Fibroblast of lung (primary cell): ENCODE measurements at regions not wholly inside any gene's neighbourhood (a gene's known extent, or its start where the extent isn't known, plus 50 kb on each side); places are given as distances from the start of the nearest gene placed in this dataset.
A peak's percentile ranks its signal among the peaks of the same experiment; 100 is the strongest.

Experiments
- DNase-seq, 2 donors: peaks; one replicate each; pipeline versions ENCODE4 v3.0.0 to v3.0.0-alpha.2; 2010; ENCODE audit warnings: low read depth in 2 of 2
- H2AFZ ChIP-seq: 2 replicates; pipeline ENCODE4 v1.5.1; 2012; ENCODE audit warnings: low read length, control low read depth, inconsistent platforms
- H3K27ac ChIP-seq: 2 replicates; pipeline ENCODE4 v1.5.1; 2011; ENCODE audit warnings: low read length, control low read depth; ENCODE audit not compliant: insufficient read depth
- H3K27me3 ChIP-seq: 2 replicates; pipeline ENCODE4 v1.5.1; 2011; ENCODE audit warnings: mild to moderate bottlenecking, low read length; ENCODE audit not compliant: control insufficient read depth, insufficient read depth
- H3K36me3 ChIP-seq: 2 replicates; pipeline ENCODE4 v1.5.1; 2011; ENCODE audit warnings: low read length; ENCODE audit not compliant: control insufficient read depth, insufficient read depth
- H3K4me1 ChIP-seq: 2 replicates; pipeline ENCODE4 v1.5.1; 2011; ENCODE audit warnings: low read length; ENCODE audit not compliant: control insufficient read depth, insufficient read depth; ENCODE audit errors: extremely low read depth
- H3K4me2 ChIP-seq: 2 replicates; pipeline ENCODE4 v1.5.1; 2011; ENCODE audit warnings: low read length, control low read depth; ENCODE audit not compliant: insufficient read depth; ENCODE audit errors: extremely low read depth
- H3K4me3 ChIP-seq, 4 experiments: fragments of 200-600 bp in 1 of 4; sonication (generic) in 1 of 4; replicated peaks in 1 of 4; 2 replicates each; pipeline ENCODE4 v1.5.1; 2011 to 2016; ENCODE audit warnings: low read length in 4 of 4, low read depth in 3 of 4, mild to moderate bottlenecking in 3 of 4, control low read depth in 2 of 4, inconsistent platforms in 1 of 4, mixed read lengths in 1 of 4; ENCODE audit not compliant: insufficient read depth in 1 of 4; ENCODE audit errors: control extremely low read depth in 1 of 4
- H3K79me2 ChIP-seq: 2 replicates; pipeline ENCODE4 v1.5.1; 2012; ENCODE audit warnings: mild to moderate bottlenecking, low read length, inconsistent platforms; ENCODE audit not compliant: control insufficient read depth, insufficient read depth
- H3K9ac ChIP-seq: 2 replicates; pipeline ENCODE4 v1.5.1; 2011; ENCODE audit warnings: mild to moderate bottlenecking, low read length, control low read depth; ENCODE audit not compliant: insufficient read depth
- H3K9me3 ChIP-seq: 2 replicates; pipeline ENCODE4 v1.5.1; 2012; ENCODE audit warnings: low read depth, low read length; ENCODE audit not compliant: control insufficient read depth, insufficient read depth
- H4K20me1 ChIP-seq: 2 replicates; pipeline ENCODE4 v1.5.1; 2011; ENCODE audit warnings: low read length; ENCODE audit not compliant: control insufficient read depth, insufficient read depth; ENCODE audit errors: extremely low read depth
- EZH2 ChIP-seq: IDR thresholded peaks from 2 replicates; pipeline ENCODE4 v1.5.1; 2012; ENCODE audit warnings: low read length, control low read depth, mild to moderate bottlenecking; ENCODE audit errors: missing control alignments
- TF ChIP-seq, protein P1 (sequence below), 2 donors: IDR thresholded peaks in 1 of 2; conservative IDR thresholded peaks in 1 of 2; 1 replicate in 1 of 2; 2 replicates in 1 of 2; pipeline ENCODE4 v1.5.1; 2011 to 2012; ENCODE audit warnings: low read length in 2 of 2, control low read depth in 1 of 2, inconsistent platforms in 1 of 2, low read depth in 1 of 2, mild to moderate bottlenecking in 1 of 2

DNA sequence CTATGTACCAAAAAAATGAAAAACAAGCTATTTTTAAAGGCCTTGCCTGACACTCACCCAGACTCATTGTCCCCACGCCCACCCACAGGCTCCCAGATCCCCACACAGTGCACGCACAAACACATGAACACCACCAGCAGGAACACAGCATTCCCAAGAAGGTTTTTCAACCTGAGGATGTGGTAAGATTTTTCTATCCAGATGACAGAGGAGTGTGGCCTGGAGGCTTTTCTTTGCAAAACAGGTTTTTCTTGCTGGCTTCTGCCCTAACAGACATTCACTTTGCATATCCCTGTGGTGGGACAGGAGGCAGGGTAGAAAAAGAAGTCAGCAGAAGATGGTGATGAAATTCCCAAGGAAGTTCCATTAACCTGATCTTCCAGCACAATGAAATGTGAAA is 97.8 kb downstream of the KLF12 start:
- Histone ChIP-seq H3K9me3 (no peaks in the 10 kb centered on the region), H3K27ac (no peak overlapping the region), H2AFZ (no peak overlapping the region), H3K27me3 (no peaks in the 10 kb centered on the region), H3K36me3 (no peaks in the 10 kb centered on the region), H3K4me1 (no peaks in the 10 kb centered on the region), H4K20me1 (no peaks in the 10 kb centered on the region), H3K4me2 (no peak overlapping the region), H3K4me3 (no peak overlapping the region), H3K79me2 (peaks cover 6% of the 10 kb centered on the region), H3K9ac (no peak overlapping the region)
- no peak for DNase-seq
- TF ChIP-seq EZH2 = no peak
- TF ChIP-seq, protein P1, sequence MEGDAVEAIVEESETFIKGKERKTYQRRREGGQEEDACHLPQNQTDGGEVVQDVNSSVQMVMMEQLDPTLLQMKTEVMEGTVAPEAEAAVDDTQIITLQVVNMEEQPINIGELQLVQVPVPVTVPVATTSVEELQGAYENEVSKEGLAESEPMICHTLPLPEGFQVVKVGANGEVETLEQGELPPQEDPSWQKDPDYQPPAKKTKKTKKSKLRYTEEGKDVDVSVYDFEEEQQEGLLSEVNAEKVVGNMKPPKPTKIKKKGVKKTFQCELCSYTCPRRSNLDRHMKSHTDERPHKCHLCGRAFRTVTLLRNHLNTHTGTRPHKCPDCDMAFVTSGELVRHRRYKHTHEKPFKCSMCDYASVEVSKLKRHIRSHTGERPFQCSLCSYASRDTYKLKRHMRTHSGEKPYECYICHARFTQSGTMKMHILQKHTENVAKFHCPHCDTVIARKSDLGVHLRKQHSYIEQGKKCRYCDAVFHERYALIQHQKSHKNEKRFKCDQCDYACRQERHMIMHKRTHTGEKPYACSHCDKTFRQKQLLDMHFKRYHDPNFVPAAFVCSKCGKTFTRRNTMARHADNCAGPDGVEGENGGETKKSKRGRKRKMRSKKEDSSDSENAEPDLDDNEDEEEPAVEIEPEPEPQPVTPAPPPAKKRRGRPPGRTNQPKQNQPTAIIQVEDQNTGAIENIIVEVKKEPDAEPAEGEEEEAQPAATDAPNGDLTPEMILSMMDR (conservative IDR thresholded peaks at IDR 0.05 in 1 of 2, IDR thresholded peaks at IDR 0.05 in 1 of 2; ENCODE audit: low read depth in 1 of 2, low read length in 2 of 2) = no peak

DNA sequence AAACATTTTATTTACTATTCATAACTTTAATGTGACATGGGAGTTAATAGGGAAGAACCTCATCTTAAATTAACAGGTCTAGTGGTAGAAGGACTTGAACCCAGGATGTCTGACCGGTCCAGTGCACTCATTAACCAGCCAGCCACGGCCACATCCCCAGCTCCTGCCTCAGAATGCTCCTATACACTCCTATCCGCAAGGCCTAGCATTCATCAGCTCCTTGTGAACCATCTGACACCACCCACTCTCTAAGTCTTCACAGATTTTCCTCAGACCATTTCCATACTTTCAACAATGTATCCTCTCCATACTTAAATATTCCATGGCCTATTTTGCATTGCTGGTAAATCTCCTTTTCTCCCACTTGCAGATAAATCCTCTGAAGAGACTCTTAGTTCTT is 98.3 kb downstream of the KLF12 start:
- H3K27me3 ChIP-seq = no peaks in the 10 kb centered on the region
- no peaks in the 10 kb centered on the region for H3K4me1 ChIP-seq
- H3K9ac ChIP-seq = no peak overlapping the region
- no peak for TF ChIP-seq EZH2
- TF ChIP-seq, protein P1 (conservative IDR thresholded peaks at IDR 0.05 in 1 of 2, IDR thresholded peaks at IDR 0.05 in 1 of 2; ENCODE audit: low read depth in 1 of 2, low read length in 2 of 2) = no peak
- no peaks in the 10 kb centered on the region for H3K9me3 ChIP-seq
- no peak for DNase-seq
- H3K4me3 ChIP-seq = no peak overlapping the region
- no peak overlapping the region for H3K4me2 ChIP-seq
- no peak overlapping the region for H3K27ac ChIP-seq
- H3K79me2 ChIP-seq = peaks cover 6% of the 10 kb centered on the region
- H3K36me3 ChIP-seq = no peaks in the 10 kb centered on the region
- no peak overlapping the region for H2AFZ ChIP-seq
- H4K20me1 ChIP-seq = no peaks in the 10 kb centered on the region

DNA sequence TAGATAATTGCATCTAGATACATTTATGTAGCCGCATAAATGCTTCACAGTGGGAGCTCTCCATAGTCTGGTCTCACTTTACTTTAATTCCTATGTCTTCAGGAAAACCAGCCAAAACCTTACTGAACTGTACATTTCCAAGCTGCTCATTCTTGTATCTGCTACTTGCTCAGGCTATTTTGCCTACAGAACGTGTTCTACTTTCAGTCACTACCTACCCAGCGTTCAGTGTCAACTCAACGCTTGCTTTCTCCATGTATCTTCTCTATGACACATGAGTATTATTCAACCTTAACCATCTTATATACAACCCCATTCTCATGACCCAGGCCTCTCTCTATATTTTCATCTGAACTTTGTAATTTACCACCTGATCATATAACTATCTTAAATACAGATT is 101.9 kb downstream of the KLF12 start:
- H3K9me3 ChIP-seq = no peaks in the 10 kb centered on the region
- no peaks in the 10 kb centered on the region for H4K20me1 ChIP-seq
- peak overlapping the region; percentile 55 for H3K4me2 ChIP-seq
- no peaks in the 10 kb centered on the region for H3K36me3 ChIP-seq
- no peak for DNase-seq
- TF ChIP-seq, protein P1 (conservative IDR thresholded peaks at IDR 0.05 in 1 of 2, IDR thresholded peaks at IDR 0.05 in 1 of 2; ENCODE audit: low read depth in 1 of 2, low read length in 2 of 2) = no peak
- no peak for TF ChIP-seq EZH2
- no peaks in the 10 kb centered on the region for H3K4me1 ChIP-seq
- no peak overlapping the region for H2AFZ ChIP-seq
- H3K27ac ChIP-seq = no peak overlapping the region
- peak overlapping the region in 2 of 4 experiments; percentile 34 to 41 for H3K4me3 ChIP-seq
- H3K27me3 ChIP-seq = no peaks in the 10 kb centered on the region
- H3K79me2 ChIP-seq = peaks cover 2% of the 10 kb centered on the region
- H3K9ac ChIP-seq = no peak overlapping the region
